IPS-NIHi7 (cell line): ENCODE measurements at regions not wholly inside any gene's neighbourhood (a gene's known extent, or its start where the extent isn't known, plus 50 kb on each side); places are given as distances from the start of the nearest gene placed in this dataset.

Source experiments
- DNase-seq: peaks from one replicate; pipeline ENCODE4 v3.0.0; 2012; ENCODE audit warnings: mixed read lengths; ENCODE audit errors: extremely low spot score

- no peak for DNase-seq
Measured at GRCh38 chr13:76711550-76712182, 174.5 kb downstream of the KCTD12 start.

GRCh38 chr13:76709851-76710250 is 176.4 kb downstream of the KCTD12 start:
- no peak for DNase-seq

- DNase-seq = no peak
Measured at GRCh38 chr13:76708138-76708688, 178.0 kb downstream of the KCTD12 start.

GRCh38 chr13:76707360-76707759 is 178.8 kb downstream of the KCTD12 start:
- no peak for DNase-seq

- no peak for DNase-seq
Measured at GRCh38 chr13:76703621-76704288, 182.4 kb downstream of the KCTD12 start.

GRCh38 chr13:76703216-76703615 is 183.0 kb downstream of the KCTD12 start:
- DNase-seq = no peak

GRCh38 chr13:76697288-76697687 is 188.9 kb downstream of the KCTD12 start:
- no peak for DNase-seq

GRCh38 chr13:76696370-76696769 is 189.8 kb downstream of the KCTD12 start:
- peak; percentile 20 for DNase-seq

- DNase-seq = no peak
Measured at GRCh38 chr13:76693086-76693485, 193.1 kb downstream of the KCTD12 start.

GRCh38 chr13:76692346-76692745 is 193.9 kb downstream of the KCTD12 start:
- no peak for DNase-seq

GRCh38 chr13:76690611-76691010 is 195.6 kb downstream of the KCTD12 start:
- DNase-seq = no peak

GRCh38 chr13:76687467-76687866 is 198.7 kb downstream of the KCTD12 start:
- DNase-seq = no peak

- no peak for DNase-seq
Measured at GRCh38 chr13:76685938-76686337, 200.3 kb downstream of the KCTD12 start.

GRCh38 chr13:76684336-76684735 is 201.9 kb downstream of the KCTD12 start:
- no peak for DNase-seq

GRCh38 chr13:76683854-76684253 is 202.4 kb downstream of the KCTD12 start:
- no peak for DNase-seq

GRCh38 chr13:76683168-76683567 is 203.0 kb downstream of the KCTD12 start:
- no peak for DNase-seq

- DNase-seq = no peak
Measured at GRCh38 chr13:76680112-76680511, 206.1 kb downstream of the KCTD12 start.

GRCh38 chr13:76677043-76677442 is 209.2 kb downstream of the KCTD12 start:
- no peak for DNase-seq

GRCh38 chr13:76672420-76672819 is 213.8 kb downstream of the KCTD12 start:
- no peak for DNase-seq

- DNase-seq = no peak
Measured at GRCh38 chr13:76668716-76669115, 217.5 kb downstream of the KCTD12 start.

GRCh38 chr13:76668141-76668540 is 218.1 kb downstream of the KCTD12 start:
- no peak for DNase-seq

GRCh38 chr13:76667551-76667950 is 218.7 kb downstream of the KCTD12 start:
- no peak for DNase-seq

GRCh38 chr13:76663592-76664335 is 222.4 kb downstream of the KCTD12 start:
- DNase-seq = no peak
